Endothelial cell of umbilical vein (primary cell): ENCODE measurements at regions not wholly inside any gene's neighbourhood (a gene's known extent, or its start where the extent isn't known, plus 50 kb on each side); places are given as distances from the start of the nearest gene placed in this dataset.

Experiments used
- BruUV-seq: library from RNA; stranded (reverse); fragments of 400-500 nt; replicated peaks from 2 replicates; lab custom pipeline; 2021; lab: Mats Ljungman, UMichigan
- CTCF ChIA-PET: fragments of 300-600, 350-600 bp; sonication (Branson Sonifier 250); formaldehyde crosslinking; loops from one replicate; lab custom pipeline; 2021; ENCODE audit warnings: antibody characterized with exemption, inconsistent platforms; lab: Charles Lee
- POLR2A ChIA-PET: fragments of 300-600, 350-600 bp; sonication (Branson Sonifier 250); formaldehyde crosslinking; loops from one replicate; lab custom pipeline; 2021; ENCODE audit warnings: antibody characterized with exemption, inconsistent platforms; lab: Charles Lee
- DNase-seq: peaks from one replicate; pipeline ENCODE4 v3.0.0-alpha.2; 2011; ENCODE audit warnings: low read depth, low spot score
- FAIRE-seq: peaks from 2 replicates; lab custom pipeline; 2011; peaks lifted over from hg19 to GRCh38; lab: Jason Lieb, UNC
- H2AFZ ChIP-seq: 2 replicates; pipeline ENCODE4 v1.6.0; 2012; ENCODE audit warnings: low read depth, low read length, control low read depth, inconsistent platforms
- H3K27ac ChIP-seq: 2 replicates; pipeline ENCODE4 v1.5.1; 2011; ENCODE audit warnings: low read depth, mild to moderate bottlenecking, control low read depth, low read length, moderate library complexity; ENCODE audit not compliant: insufficient read depth
- H3K27me3 ChIP-seq, 2 experiments: 2 replicates each; pipeline versions ENCODE4 v1.6.0 to v1.6.1; 2011; ENCODE audit warnings: low read length in 2 of 2, mixed read lengths in 1 of 2; ENCODE audit not compliant: control insufficient read depth in 2 of 2, insufficient read depth in 2 of 2
- H3K36me3 ChIP-seq, 2 experiments: 2 replicates in 1 of 2; 3 replicates in 1 of 2; pipeline ENCODE4 v1.5.1; 2011; ENCODE audit warnings: low read length in 2 of 2, mild to moderate bottlenecking in 1 of 2, moderate library complexity in 1 of 2; ENCODE audit not compliant: control insufficient read depth in 2 of 2, insufficient read depth in 2 of 2; ENCODE audit errors: extremely low read depth in 1 of 2
- H3K4me1 ChIP-seq: 3 replicates; pipeline ENCODE4 v1.5.1; 2011; ENCODE audit warnings: mild to moderate bottlenecking, low read length; ENCODE audit not compliant: control insufficient read depth, insufficient read depth; ENCODE audit errors: extremely low read depth
- H3K4me2 ChIP-seq: 2 replicates; pipeline ENCODE4 v1.6.1; 2011; ENCODE audit warnings: low read length, control low read depth, mixed read lengths; ENCODE audit not compliant: insufficient read depth
- H3K4me3 ChIP-seq, 3 experiments: fragments of 200-600 bp in 1 of 3; sonication (generic), shearing (Covaris generic) in 1 of 3; replicated peaks in 1 of 3; 2 replicates each; pipeline ENCODE4 v1.5.1; 2011 to 2016; ENCODE audit warnings: control low read depth in 3 of 3, low read length in 3 of 3, mild to moderate bottlenecking in 2 of 3, inconsistent platforms in 1 of 3, low read depth in 1 of 3, moderate library complexity in 1 of 3; ENCODE audit not compliant: insufficient read depth in 1 of 3
- H3K79me2 ChIP-seq: 2 replicates; pipeline ENCODE4 v1.6.0; 2012; ENCODE audit warnings: low read length, inconsistent platforms; ENCODE audit not compliant: control insufficient read depth, insufficient read depth
- H3K9ac ChIP-seq: replicated peaks from 2 replicates; pipeline ENCODE3; 2011; ENCODE audit warnings: low read length, control low read depth; ENCODE audit not compliant: insufficient read depth; ENCODE audit errors: extremely low read depth
- H3K9me1 ChIP-seq: replicated peaks from 3 replicates; pipeline ENCODE4 v1.6.0; 2011; ENCODE audit warnings: mild to moderate bottlenecking, low read length; ENCODE audit not compliant: control insufficient read depth, insufficient read depth; ENCODE audit errors: extremely low read depth
- H3K9me3 ChIP-seq: replicated peaks from 2 replicates; pipeline ENCODE4 v1.5.1; 2012; ENCODE audit warnings: low read length, inconsistent platforms; ENCODE audit not compliant: control insufficient read depth, insufficient read depth
- H4K20me1 ChIP-seq: replicated peaks from 2 replicates; pipeline ENCODE3; 2011; ENCODE audit warnings: mild to moderate bottlenecking, low read length; ENCODE audit not compliant: control insufficient read depth, insufficient read depth; ENCODE audit errors: extremely low read depth
- EZH2 ChIP-seq: IDR thresholded peaks from 2 replicates; pipeline ENCODE4 v1.6.1; 2012; ENCODE audit warnings: borderline replicate concordance, low read depth, mild to moderate bottlenecking, moderate library complexity, low read length, inconsistent platforms; ENCODE audit not compliant: severe bottlenecking
- FOS ChIP-seq: IDR thresholded peaks from 2 replicates; pipeline ENCODE4 v1.6.1; 2011; ENCODE audit warnings: mild to moderate bottlenecking, low read length, moderate library complexity, borderline replicate concordance; ENCODE audit not compliant: insufficient read depth
- GATA2 ChIP-seq: IDR thresholded peaks from 2 replicates; pipeline ENCODE4 v1.7.0; 2011; ENCODE audit warnings: low read depth, mild to moderate bottlenecking, moderate library complexity, mixed read lengths, low read length; ENCODE audit not compliant: insufficient read length, insufficient read depth
- JUN ChIP-seq: IDR thresholded peaks from 2 replicates; pipeline ENCODE4 v1.6.1; 2011; ENCODE audit warnings: borderline replicate concordance, low read depth; ENCODE audit not compliant: insufficient read length, insufficient read depth
- MYC ChIP-seq: IDR thresholded peaks from one replicate; pipeline ENCODE4 v1.6.1; 2011; ENCODE audit warnings: mild to moderate bottlenecking, low read depth, low read length
- POLR2A ChIP-seq: IDR thresholded peaks from 2 replicates; pipeline ENCODE4 v1.6.1; 2012; ENCODE audit warnings: low read depth, mild to moderate bottlenecking, control low read depth, low read length
- POLR2AphosphoS5 ChIP-seq: IDR thresholded peaks from 2 replicates; pipeline ENCODE4 v1.6.1; 2012; ENCODE audit warnings: low read depth, mild to moderate bottlenecking, control low read depth, low read length, moderate library complexity; ENCODE audit not compliant: insufficient read depth
- dilution Hi-C: fragments of 300-500 bp; cut with MboI; formaldehyde crosslinking; loops from one replicate; pipeline ENCODE4 v1.15.0; 2019; ENCODE audit warnings: low sequenced_read_pairs; ENCODE audit not compliant: extremely low pct_ligation_motif_present
- intact Hi-C: fragments of 100-400 bp; cut with micrococcal nuclease; formaldehyde crosslinking; loops from one replicate; pipeline ENCODE4 v1.10.0; 2022
- TF ChIP-seq, protein P1 (sequence below), 2 donors: IDR thresholded peaks; 1 replicate in 1 of 2; 2 replicates in 1 of 2; pipeline ENCODE4 v1.5.1; 2011; ENCODE audit warnings: low read length in 2 of 2, mild to moderate bottlenecking in 2 of 2, moderate library complexity in 2 of 2, control low read depth in 1 of 2, inconsistent platforms in 1 of 2, low read depth in 1 of 2; ENCODE audit not compliant: insufficient read depth in 1 of 2; ENCODE audit errors: extremely low read depth in 1 of 2
- TF ChIP-seq, protein P2 (sequence below): IDR thresholded peaks from 2 replicates; pipeline ENCODE4 v1.6.1; 2011; ENCODE audit not compliant: insufficient read depth, insufficient read length

DNA sequence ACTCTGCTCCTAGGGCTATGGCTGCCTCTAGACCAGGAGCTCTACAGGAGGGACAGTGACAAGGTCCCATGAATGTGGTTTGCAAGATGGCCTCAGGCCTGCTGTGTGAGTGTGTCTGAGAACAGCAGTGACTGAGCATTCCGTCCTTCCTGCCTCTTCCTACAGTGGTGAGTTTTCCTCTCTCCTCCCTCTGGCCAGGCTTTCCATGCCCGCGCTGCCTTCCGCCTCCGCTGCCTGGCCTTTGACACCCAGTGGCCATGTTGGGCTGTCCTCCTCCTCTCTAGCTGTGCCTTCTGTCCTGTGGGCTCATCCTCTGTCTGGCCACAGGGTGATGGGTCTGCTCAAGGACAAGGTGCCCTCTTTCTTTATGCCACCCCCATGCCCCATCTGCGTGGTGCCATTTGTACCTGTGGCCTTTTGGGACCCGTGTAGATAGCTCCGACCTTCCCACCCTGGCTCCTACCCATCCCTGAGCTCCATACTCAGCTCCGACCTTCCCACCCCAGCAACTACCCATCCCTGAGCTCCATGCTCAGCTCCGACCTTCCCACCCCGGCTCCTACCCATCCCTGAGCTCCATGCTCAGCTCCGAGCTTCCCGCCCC, 970.4 kb downstream of the BRD1 start:
- CTCF ChIA-PET: no interaction called here
- H3K4me1 ChIP-seq: no peaks in the 10 kb centered on the region
- H3K9me1 ChIP-seq: no peaks in the 10 kb centered on the region
- H3K79me2 ChIP-seq: no peaks in the 10 kb centered on the region
- H3K4me3 ChIP-seq: no peak overlapping the region
- no TSS peak for BruUV-seq
- no peak overlapping the region for H2AFZ ChIP-seq
- POLR2A ChIA-PET: no interaction called here
- H3K27me3 ChIP-seq: no peaks in the 10 kb centered on the region
- no peaks in the 10 kb centered on the region for H4K20me1 ChIP-seq
- no peak for DNase-seq
- no peak overlapping the region for H3K4me2 ChIP-seq
- peaks cover 13% of the 10 kb centered on the region for H3K9me3 ChIP-seq
- dilution Hi-C loops: no loop called here
- H3K27ac ChIP-seq: no peak overlapping the region
- TF ChIP-seq JUN: no peak
- TF ChIP-seq FOS: no peak
- TF ChIP-seq, protein P1, sequence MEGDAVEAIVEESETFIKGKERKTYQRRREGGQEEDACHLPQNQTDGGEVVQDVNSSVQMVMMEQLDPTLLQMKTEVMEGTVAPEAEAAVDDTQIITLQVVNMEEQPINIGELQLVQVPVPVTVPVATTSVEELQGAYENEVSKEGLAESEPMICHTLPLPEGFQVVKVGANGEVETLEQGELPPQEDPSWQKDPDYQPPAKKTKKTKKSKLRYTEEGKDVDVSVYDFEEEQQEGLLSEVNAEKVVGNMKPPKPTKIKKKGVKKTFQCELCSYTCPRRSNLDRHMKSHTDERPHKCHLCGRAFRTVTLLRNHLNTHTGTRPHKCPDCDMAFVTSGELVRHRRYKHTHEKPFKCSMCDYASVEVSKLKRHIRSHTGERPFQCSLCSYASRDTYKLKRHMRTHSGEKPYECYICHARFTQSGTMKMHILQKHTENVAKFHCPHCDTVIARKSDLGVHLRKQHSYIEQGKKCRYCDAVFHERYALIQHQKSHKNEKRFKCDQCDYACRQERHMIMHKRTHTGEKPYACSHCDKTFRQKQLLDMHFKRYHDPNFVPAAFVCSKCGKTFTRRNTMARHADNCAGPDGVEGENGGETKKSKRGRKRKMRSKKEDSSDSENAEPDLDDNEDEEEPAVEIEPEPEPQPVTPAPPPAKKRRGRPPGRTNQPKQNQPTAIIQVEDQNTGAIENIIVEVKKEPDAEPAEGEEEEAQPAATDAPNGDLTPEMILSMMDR (IDR thresholded peaks at IDR 0.05; ENCODE audit: extremely low read depth in 1 of 2, insufficient read depth in 1 of 2, low read depth in 1 of 2, low read length in 2 of 2): no peak
- TF ChIP-seq POLR2A: no peak
- TF ChIP-seq, protein P2, sequence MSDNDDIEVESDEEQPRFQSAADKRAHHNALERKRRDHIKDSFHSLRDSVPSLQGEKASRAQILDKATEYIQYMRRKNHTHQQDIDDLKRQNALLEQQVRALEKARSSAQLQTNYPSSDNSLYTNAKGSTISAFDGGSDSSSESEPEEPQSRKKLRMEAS: no peak
- no peak for TF ChIP-seq MYC
- TF ChIP-seq EZH2: no peak
- no peak for TF ChIP-seq GATA2
- TF ChIP-seq POLR2AphosphoS5: no peak
- FAIRE-seq: no peak
- H3K36me3 ChIP-seq: no peaks in the 10 kb centered on the region
- H3K9ac ChIP-seq: no peak overlapping the region
- intact Hi-C loops: no loop called here
